SK-N-SH (cell line): ENCODE measurements at regions not wholly inside any gene's neighbourhood (a gene's known extent, or its start where the extent isn't known, plus 50 kb on each side); places are given as distances from the start of the nearest gene placed in this dataset.

ENCODE experiments used
- CTCF ChIA-PET: fragments of 300-600, 350-600 bp; formaldehyde crosslinking; extraction: SDS; loops from one replicate; lab custom pipeline; 2021; lab: Yijun Ruan, JAX
- POLR2A ChIA-PET: fragments of 350-600 bp; sonication (Branson Sonifier 250); formaldehyde crosslinking; extraction: SDS; loops from one replicate; lab custom pipeline; 2020; ENCODE audit warnings: antibody characterized with exemption, inconsistent platforms; lab: Yijun Ruan, JAX
- DNase-seq: peaks from one replicate; pipeline ENCODE4 v3.0.0; 2012
- H2AFZ ChIP-seq: fragments of 200-600 bp; sonication (generic); 2 replicates; pipeline ENCODE4 v1.8.1; 2016; ENCODE audit warnings: antibody characterized with exemption, mild to moderate bottlenecking, low read depth
- H3F3A ChIP-seq: fragments of 200-600 bp; sonication (generic); replicated peaks from 2 replicates; pipeline ENCODE3; 2016; ENCODE audit warnings: antibody characterized with exemption, mild to moderate bottlenecking; ENCODE audit not compliant: insufficient read depth
- H3K27ac ChIP-seq, 2 experiments: fragments of 200-500 bp in 1 of 2; fragments of 200-600 bp in 1 of 2; sonication (Bioruptor generic) in 1 of 2; sonication (generic), shearing (Covaris generic) in 1 of 2; 2 replicates each; pipeline versions ENCODE4 v1.5.1 to v1.6.1; 2014 to 2016; ENCODE audit warnings: low read depth in 2 of 2, inconsistent platforms in 1 of 2, low read length in 1 of 2, mild to moderate bottlenecking in 1 of 2, mixed read lengths in 1 of 2
- H3K27me3 ChIP-seq: fragments of 200-600 bp; sonication (generic), shearing (Covaris generic); 2 replicates; pipeline ENCODE4 v1.6.1; 2016; ENCODE audit warnings: mixed run types; ENCODE audit not compliant: insufficient read depth
- H3K36me3 ChIP-seq, 2 experiments: fragments of 200-500 bp in 1 of 2; fragments of 200-600 bp in 1 of 2; sonication (Bioruptor generic) in 1 of 2; sonication (generic) in 1 of 2; replicated peaks in 1 of 2; 2 replicates each; pipeline versions ENCODE3 to v1.5.1; 2014 to 2016; ENCODE audit warnings: low read length in 1 of 2, mild to moderate bottlenecking in 1 of 2; ENCODE audit not compliant: insufficient read depth in 2 of 2, control insufficient read depth in 1 of 2
- H3K4me1 ChIP-seq, 2 experiments: fragments of 200-500 bp in 1 of 2; fragments of 200-600 bp in 1 of 2; sonication (Bioruptor generic) in 1 of 2; sonication (generic), shearing (Covaris generic) in 1 of 2; 2 replicates each; pipeline versions ENCODE4 v1.5.1 to v1.6.1; 2014 to 2016; ENCODE audit warnings: low read depth in 1 of 2, low read length in 1 of 2, mixed run types in 1 of 2; ENCODE audit not compliant: insufficient read depth in 2 of 2, control insufficient read depth in 1 of 2
- H3K4me2 ChIP-seq: fragments of 200-600 bp; sonication (generic), shearing (Covaris generic); 2 replicates; pipeline ENCODE4 v1.6.1; 2017; ENCODE audit warnings: mixed run types
- H3K4me3 ChIP-seq, 2 experiments: fragments of 200-500 bp in 1 of 2; fragments of 200-600 bp in 1 of 2; sonication (Bioruptor generic) in 1 of 2; sonication (generic), shearing (Covaris generic) in 1 of 2; 2 replicates each; pipeline versions ENCODE4 v1.5.1 to v1.8.1; 2014 to 2016; ENCODE audit warnings: low read depth in 2 of 2, inconsistent platforms in 1 of 2, low read length in 1 of 2, mild to moderate bottlenecking in 1 of 2, mixed read lengths in 1 of 2, moderate library complexity in 1 of 2
- H3K79me2 ChIP-seq: fragments of 200-600 bp; sonication (generic); 2 replicates; pipeline ENCODE4 v1.8.1; 2017; ENCODE audit warnings: mild to moderate bottlenecking; ENCODE audit not compliant: insufficient read depth
- H3K9ac ChIP-seq: fragments of 200-600 bp; sonication (generic); 2 replicates; pipeline ENCODE4 v1.6.1; 2017; ENCODE audit warnings: mixed run types
- H3K9me2 ChIP-seq: fragments of 200-600 bp; sonication (generic); 2 replicates; pipeline ENCODE4 v1.6.1; 2017; ENCODE audit warnings: mixed run types
- H3K9me3 ChIP-seq: fragments of 200-600 bp; sonication (generic); 2 replicates; pipeline ENCODE4 v1.6.1; 2017; ENCODE audit warnings: mixed run types, mild to moderate bottlenecking, moderate library complexity
- H4K20me1 ChIP-seq: fragments of 200-600 bp; sonication (generic); 2 replicates; pipeline ENCODE4 v1.6.1; 2017; ENCODE audit warnings: mild to moderate bottlenecking, mixed run types; ENCODE audit not compliant: insufficient read depth
- ELF1 ChIP-seq: IDR thresholded peaks from 2 replicates; pipeline ENCODE4 v1.4.0; 2012
- EZH2phosphoT487 ChIP-seq: fragments of 200-600 bp; sonication (generic); IDR thresholded peaks from 2 replicates; pipeline ENCODE4 v1.6.1; 2017; ENCODE audit warnings: low read depth, mixed run types, mild to moderate bottlenecking, antibody characterized with exemption, moderate library complexity, borderline replicate concordance
- FOSL2 ChIP-seq: IDR thresholded peaks from 2 replicates; pipeline ENCODE4 v1.4.0; 2012; ENCODE audit warnings: low read depth, mild to moderate bottlenecking, moderate library complexity, borderline replicate concordance
- FOXJ3 ChIP-seq: sonication (generic); formaldehyde crosslinking; IDR thresholded peaks from 2 replicates; pipeline ENCODE4 v1.5.1; 2020; ENCODE audit warnings: mild to moderate bottlenecking, missing genetic modification reagents
- GABPA ChIP-seq: IDR thresholded peaks from 2 replicates; pipeline ENCODE4 v1.4.0; 2012; ENCODE audit warnings: low read depth, mild to moderate bottlenecking
- JUND ChIP-seq: IDR thresholded peaks from 2 replicates; pipeline ENCODE4 v1.4.0; 2012
- MEF2A ChIP-seq: IDR thresholded peaks from 2 replicates; pipeline ENCODE4 v1.4.0; 2012; ENCODE audit warnings: low read depth, borderline replicate concordance
- MXI1 ChIP-seq: IDR thresholded peaks from 2 replicates; pipeline ENCODE4 v1.6.1; 2012; ENCODE audit warnings: mild to moderate bottlenecking, low read depth, low read length, improper control_type of control experiment
- NFIC ChIP-seq: IDR thresholded peaks from 2 replicates; pipeline ENCODE4 v1.4.0; 2012; ENCODE audit warnings: borderline replicate concordance
- POLR2AphosphoS5 ChIP-seq: IDR thresholded peaks from 2 replicates; pipeline ENCODE4 v1.6.1; 2012; ENCODE audit warnings: low read depth, low read length
- RAD21 ChIP-seq: IDR thresholded peaks from 2 replicates; pipeline ENCODE4 v1.6.1; 2012; ENCODE audit warnings: mild to moderate bottlenecking, low read length
- RFX5 ChIP-seq: IDR thresholded peaks from 2 replicates; pipeline ENCODE4 v1.6.1; 2012; ENCODE audit warnings: mild to moderate bottlenecking, improper control_type of control experiment, low read length
- RXRA ChIP-seq: IDR thresholded peaks from 2 replicates; pipeline ENCODE4 v1.4.0; 2012; ENCODE audit warnings: low read depth, mild to moderate bottlenecking, borderline replicate concordance
- TEAD4 ChIP-seq: IDR thresholded peaks from 2 replicates; pipeline ENCODE4 v1.4.0; 2012; ENCODE audit warnings: mild to moderate bottlenecking, borderline replicate concordance; ENCODE audit not compliant: insufficient read depth
- WGBS: methylation state at CpG from one replicate; pipeline ENCODE4 v1.1.6; 2017; ENCODE audit warnings: low lambda C conversion rate; 5-methylcytosine and 5-hydroxymethylcytosine counted together
- TF ChIP-seq, protein P1 (sequence below): IDR thresholded peaks from 2 replicates; pipeline ENCODE4 v1.4.0; 2012; ENCODE audit warnings: low read depth
- TF ChIP-seq, protein P2 (sequence below): IDR thresholded peaks from 2 replicates; pipeline ENCODE4; 2012
- TF ChIP-seq, protein P3 (sequence below): IDR thresholded peaks from 2 replicates; pipeline ENCODE4 v1.4.0; 2012; ENCODE audit warnings: low read depth, borderline replicate concordance
- TF ChIP-seq, protein P4 (sequence below): IDR thresholded peaks from 2 replicates; pipeline ENCODE4 v1.6.1; 2012; ENCODE audit warnings: mild to moderate bottlenecking, low read depth, low read length, moderate library complexity
- TF ChIP-seq, protein P5 (sequence below): fragments of 150-350 bp; IDR thresholded peaks from 2 replicates; pipeline ENCODE4 v1.6.1; 2017; ENCODE audit warnings: antibody characterized with exemption, low read length, low read depth, borderline replicate concordance

DNA sequence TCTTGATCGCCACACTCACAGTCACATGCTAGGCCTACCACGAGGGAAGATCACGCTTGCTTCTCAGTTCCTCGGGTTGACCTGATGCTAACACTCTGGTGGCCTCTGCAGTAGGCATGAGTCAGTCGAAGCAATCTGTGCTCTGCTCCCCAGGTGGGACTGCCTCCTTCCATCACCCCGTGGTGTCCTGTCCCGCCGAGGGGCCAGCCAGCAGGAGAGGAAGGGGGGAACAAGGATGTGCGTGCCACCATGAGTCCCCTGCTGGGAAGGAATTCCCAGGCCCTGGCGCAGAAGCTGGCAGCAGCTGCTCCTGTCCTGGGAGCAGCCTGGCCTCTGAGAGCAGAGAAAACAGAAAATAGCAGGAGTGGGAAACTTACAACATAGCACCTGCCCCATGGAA is 695.0 kb upstream of the NRP1 start:
- H3K4me3 ChIP-seq = no peak overlapping the region
- no peaks in the 10 kb centered on the region for H3K4me1 ChIP-seq
- no peak for DNase-seq
- ChIA-PET CTCF (interaction anchor here (1.5 kb wide), 1 partner anchor 609 kb away, joined by 3 read pairs; no protein-coding TSS in a partner anchor), POLR2A (no interaction called here)
- no peaks in the 10 kb centered on the region for H3K9me3 ChIP-seq
- H4K20me1 ChIP-seq = no peaks in the 10 kb centered on the region
- H3K9ac ChIP-seq = no peak overlapping the region
- H3K27ac ChIP-seq = no peak overlapping the region
- 92% methylated on average over 10 of the region's 10 CpGs for WGBS
- H3K79me2 ChIP-seq = no peaks in the 10 kb centered on the region
- H3K9me2 ChIP-seq = no peaks in the 10 kb centered on the region
- TF ChIP-seq, protein P1, sequence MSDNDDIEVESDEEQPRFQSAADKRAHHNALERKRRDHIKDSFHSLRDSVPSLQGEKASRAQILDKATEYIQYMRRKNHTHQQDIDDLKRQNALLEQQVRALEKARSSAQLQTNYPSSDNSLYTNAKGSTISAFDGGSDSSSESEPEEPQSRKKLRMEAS = no peak
- no peak for TF ChIP-seq FOSL2
- no peak for TF ChIP-seq EZH2phosphoT487
- TF ChIP-seq ELF1 = no peak
- no peak for TF ChIP-seq NFIC
- TF ChIP-seq, protein P2, sequence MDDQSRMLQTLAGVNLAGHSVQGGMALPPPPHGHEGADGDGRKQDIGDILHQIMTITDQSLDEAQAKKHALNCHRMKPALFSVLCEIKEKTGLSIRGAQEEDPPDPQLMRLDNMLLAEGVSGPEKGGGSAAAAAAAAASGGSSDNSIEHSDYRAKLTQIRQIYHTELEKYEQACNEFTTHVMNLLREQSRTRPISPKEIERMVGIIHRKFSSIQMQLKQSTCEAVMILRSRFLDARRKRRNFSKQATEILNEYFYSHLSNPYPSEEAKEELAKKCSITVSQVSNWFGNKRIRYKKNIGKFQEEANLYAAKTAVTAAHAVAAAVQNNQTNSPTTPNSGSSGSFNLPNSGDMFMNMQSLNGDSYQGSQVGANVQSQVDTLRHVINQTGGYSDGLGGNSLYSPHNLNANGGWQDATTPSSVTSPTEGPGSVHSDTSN = no peak
- TF ChIP-seq JUND = no peak
- no peak for TF ChIP-seq RAD21
- TF ChIP-seq RFX5 = no peak
- no peak for TF ChIP-seq MXI1
- no peak for TF ChIP-seq TEAD4
- no peak for TF ChIP-seq POLR2AphosphoS5
- TF ChIP-seq, protein P3, sequence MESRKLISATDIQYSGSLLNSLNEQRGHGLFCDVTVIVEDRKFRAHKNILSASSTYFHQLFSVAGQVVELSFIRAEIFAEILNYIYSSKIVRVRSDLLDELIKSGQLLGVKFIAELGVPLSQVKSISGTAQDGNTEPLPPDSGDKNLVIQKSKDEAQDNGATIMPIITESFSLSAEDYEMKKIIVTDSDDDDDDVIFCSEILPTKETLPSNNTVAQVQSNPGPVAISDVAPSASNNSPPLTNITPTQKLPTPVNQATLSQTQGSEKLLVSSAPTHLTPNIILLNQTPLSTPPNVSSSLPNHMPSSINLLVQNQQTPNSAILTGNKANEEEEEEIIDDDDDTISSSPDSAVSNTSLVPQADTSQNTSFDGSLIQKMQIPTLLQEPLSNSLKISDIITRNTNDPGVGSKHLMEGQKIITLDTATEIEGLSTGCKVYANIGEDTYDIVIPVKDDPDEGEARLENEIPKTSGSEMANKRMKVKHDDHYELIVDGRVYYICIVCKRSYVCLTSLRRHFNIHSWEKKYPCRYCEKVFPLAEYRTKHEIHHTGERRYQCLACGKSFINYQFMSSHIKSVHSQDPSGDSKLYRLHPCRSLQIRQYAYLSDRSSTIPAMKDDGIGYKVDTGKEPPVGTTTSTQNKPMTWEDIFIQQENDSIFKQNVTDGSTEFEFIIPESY = no peak
- no peak overlapping the region for H3K4me2 ChIP-seq
- H3K36me3 ChIP-seq = no peaks in the 10 kb centered on the region
- H2AFZ ChIP-seq = no peak overlapping the region
- no peaks in the 10 kb centered on the region for H3K27me3 ChIP-seq
- no peaks in the 10 kb centered on the region for H3F3A ChIP-seq

DNA sequence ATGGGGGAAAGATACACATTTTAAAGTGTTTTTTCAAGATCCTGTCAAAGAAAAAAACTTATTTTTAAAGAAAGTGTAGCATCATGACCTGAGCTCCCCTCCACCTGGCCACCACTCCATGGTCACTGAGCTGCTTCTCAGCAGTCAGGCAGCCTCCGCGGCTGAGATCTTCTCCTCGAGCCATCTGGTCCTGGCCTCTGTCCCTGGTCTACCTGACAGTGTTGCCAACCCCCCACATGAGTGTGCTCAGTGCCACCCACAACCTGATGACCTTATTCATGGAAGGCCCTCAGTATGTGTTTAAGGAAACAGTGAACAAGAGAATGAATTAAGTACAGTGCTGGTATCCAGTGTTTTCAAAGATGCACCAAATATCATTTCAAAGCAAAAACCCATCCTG is 694.5 kb upstream of the NRP1 start:
- POLR2A ChIA-PET = no interaction called here
- 76% methylated on average over 3 of the region's 3 CpGs for WGBS
- CTCF ChIA-PET = interaction anchor here (1.5 kb wide), 1 partner anchor 610 kb away, joined by 3 read pairs; no protein-coding TSS in a partner anchor

More for the DNA sequence above, 694.5 kb upstream of the NRP1 start:
- DNase-seq = no peak
- Histone ChIP-seq H3K4me2 (no peak overlapping the region), H4K20me1 (no peaks in the 10 kb centered on the region), H3K9ac (no peak overlapping the region), H3K4me3 (no peak overlapping the region), H3K27ac (no peak overlapping the region), H3F3A (no peaks in the 10 kb centered on the region), H3K4me1 (no peaks in the 10 kb centered on the region), H3K36me3 (no peaks in the 10 kb centered on the region), H3K27me3 (no peaks in the 10 kb centered on the region), H2AFZ (no peak overlapping the region), H3K9me2 (no peaks in the 10 kb centered on the region), H3K9me3 (no peaks in the 10 kb centered on the region), H3K79me2 (no peaks in the 10 kb centered on the region)
- TF ChIP-seq FOSL2 = no peak
- TF ChIP-seq FOXJ3 (CRISPR knock-in tag) = no peak
- TF ChIP-seq, protein P4, sequence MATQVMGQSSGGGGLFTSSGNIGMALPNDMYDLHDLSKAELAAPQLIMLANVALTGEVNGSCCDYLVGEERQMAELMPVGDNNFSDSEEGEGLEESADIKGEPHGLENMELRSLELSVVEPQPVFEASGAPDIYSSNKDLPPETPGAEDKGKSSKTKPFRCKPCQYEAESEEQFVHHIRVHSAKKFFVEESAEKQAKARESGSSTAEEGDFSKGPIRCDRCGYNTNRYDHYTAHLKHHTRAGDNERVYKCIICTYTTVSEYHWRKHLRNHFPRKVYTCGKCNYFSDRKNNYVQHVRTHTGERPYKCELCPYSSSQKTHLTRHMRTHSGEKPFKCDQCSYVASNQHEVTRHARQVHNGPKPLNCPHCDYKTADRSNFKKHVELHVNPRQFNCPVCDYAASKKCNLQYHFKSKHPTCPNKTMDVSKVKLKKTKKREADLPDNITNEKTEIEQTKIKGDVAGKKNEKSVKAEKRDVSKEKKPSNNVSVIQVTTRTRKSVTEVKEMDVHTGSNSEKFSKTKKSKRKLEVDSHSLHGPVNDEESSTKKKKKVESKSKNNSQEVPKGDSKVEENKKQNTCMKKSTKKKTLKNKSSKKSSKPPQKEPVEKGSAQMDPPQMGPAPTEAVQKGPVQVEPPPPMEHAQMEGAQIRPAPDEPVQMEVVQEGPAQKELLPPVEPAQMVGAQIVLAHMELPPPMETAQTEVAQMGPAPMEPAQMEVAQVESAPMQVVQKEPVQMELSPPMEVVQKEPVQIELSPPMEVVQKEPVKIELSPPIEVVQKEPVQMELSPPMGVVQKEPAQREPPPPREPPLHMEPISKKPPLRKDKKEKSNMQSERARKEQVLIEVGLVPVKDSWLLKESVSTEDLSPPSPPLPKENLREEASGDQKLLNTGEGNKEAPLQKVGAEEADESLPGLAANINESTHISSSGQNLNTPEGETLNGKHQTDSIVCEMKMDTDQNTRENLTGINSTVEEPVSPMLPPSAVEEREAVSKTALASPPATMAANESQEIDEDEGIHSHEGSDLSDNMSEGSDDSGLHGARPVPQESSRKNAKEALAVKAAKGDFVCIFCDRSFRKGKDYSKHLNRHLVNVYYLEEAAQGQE = no peak
- no peak for TF ChIP-seq GABPA
- TF ChIP-seq RXRA = no peak
- TF ChIP-seq MEF2A = no peak
- no peak for TF ChIP-seq POLR2AphosphoS5
- TF ChIP-seq, protein P5, sequence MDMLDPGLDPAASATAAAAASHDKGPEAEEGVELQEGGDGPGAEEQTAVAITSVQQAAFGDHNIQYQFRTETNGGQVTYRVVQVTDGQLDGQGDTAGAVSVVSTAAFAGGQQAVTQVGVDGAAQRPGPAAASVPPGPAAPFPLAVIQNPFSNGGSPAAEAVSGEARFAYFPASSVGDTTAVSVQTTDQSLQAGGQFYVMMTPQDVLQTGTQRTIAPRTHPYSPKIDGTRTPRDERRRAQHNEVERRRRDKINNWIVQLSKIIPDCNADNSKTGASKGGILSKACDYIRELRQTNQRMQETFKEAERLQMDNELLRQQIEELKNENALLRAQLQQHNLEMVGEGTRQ = no peak
- no peak for TF ChIP-seq NFIC
